ENCODE measurements at regions not wholly inside any gene's neighbourhood (a gene's known extent, or its start where the extent isn't known, plus 50 kb on each side); places are given as distances from the start of the nearest gene placed in this dataset.

DNA sequence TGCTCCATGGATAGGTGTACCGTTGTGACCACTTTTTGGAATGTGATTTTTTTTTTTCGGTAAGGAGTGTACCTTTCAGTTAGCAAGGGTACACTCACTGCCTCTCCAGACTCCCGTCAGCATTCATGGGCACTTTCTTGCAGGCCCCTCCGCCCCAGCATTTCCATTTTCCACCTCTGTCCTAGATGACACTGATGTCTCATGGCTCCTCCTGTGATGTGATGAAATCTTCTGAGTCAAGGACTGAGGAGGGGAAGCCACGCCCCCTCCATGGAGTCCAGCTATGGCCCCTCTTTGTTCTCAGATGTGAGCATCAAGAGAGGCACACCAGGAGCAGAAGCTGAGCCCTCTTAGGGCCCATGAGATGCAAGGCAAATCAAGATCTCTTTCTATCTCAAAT lies 61.8 kb downstream of the CTSL start:
- no peaks in the 10 kb centered on the region for H3K9me3 ChIP-seq (ENCODE audit: control insufficient read depth, low read length)
- H3K36me3 ChIP-seq (ENCODE audit: control insufficient read depth, insufficient read depth, low read length), result no peaks in the 10 kb centered on the region
- TF ChIP-seq CTCF (IDR thresholded peaks at IDR 0.05), result no peak

DNA sequence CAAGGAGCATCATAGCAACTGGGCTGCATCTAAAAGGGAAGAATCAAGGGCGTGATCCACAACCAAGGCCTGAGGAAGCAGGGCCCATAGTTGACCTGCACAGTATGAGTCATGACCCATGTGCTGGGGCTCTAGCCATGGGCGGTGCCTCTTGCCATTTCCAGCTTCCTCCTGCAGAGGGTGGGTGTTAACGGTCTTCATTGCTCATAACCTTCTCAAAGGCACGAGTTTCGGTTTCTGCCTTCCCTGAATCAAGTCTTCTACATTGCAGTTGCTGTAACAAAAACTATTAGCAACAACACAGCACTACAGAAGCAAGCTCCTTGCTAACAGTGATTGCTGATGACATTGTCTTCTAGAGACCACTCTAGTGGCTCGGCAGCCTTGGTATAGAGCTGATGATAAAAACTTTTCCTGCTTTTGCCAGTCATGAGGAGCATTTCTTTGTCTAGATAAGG lies 66.9 kb downstream of the CTSL start:
- no peaks in the 10 kb centered on the region for H3K36me3 ChIP-seq (ENCODE audit: control insufficient read depth, insufficient read depth, low read length)
- H3K4me2 ChIP-seq (ENCODE audit: low read length), result no peak overlapping the region
- H3K79me2 ChIP-seq, result no peaks in the 10 kb centered on the region
- no peak overlapping the region for H3K4me3 ChIP-seq (ENCODE audit: low read depth, low read length)
- peak overlapping the region; percentile 51 for H3K27ac ChIP-seq
- no peak overlapping the region for H3K9ac ChIP-seq
- TF ChIP-seq CTCF (IDR thresholded peaks at IDR 0.05), result no peak
- H2AFZ ChIP-seq, result no peak overlapping the region
- no peaks in the 10 kb centered on the region for H3K27me3 ChIP-seq (ENCODE audit: control insufficient read depth, insufficient read depth, low read length)
- H3K4me1 ChIP-seq, result no peaks in the 10 kb centered on the region
- no peaks in the 10 kb centered on the region for H3K9me3 ChIP-seq (ENCODE audit: control insufficient read depth, low read length)

More for the DNA sequence above, 61.8 kb downstream of the CTSL start:
- Histone ChIP-seq H3K27ac (no peak overlapping the region), H3K4me1 (no peaks in the 10 kb centered on the region), H3K4me2 (ENCODE audit: low read length) (no peak overlapping the region), H3K79me2 (no peaks in the 10 kb centered on the region), H2AFZ (no peak overlapping the region), H3K9ac (no peak overlapping the region), H3K27me3 (ENCODE audit: control insufficient read depth, insufficient read depth, low read length) (no peaks in the 10 kb centered on the region), H3K4me3 (ENCODE audit: low read depth, low read length) (no peak overlapping the region)

DNA sequence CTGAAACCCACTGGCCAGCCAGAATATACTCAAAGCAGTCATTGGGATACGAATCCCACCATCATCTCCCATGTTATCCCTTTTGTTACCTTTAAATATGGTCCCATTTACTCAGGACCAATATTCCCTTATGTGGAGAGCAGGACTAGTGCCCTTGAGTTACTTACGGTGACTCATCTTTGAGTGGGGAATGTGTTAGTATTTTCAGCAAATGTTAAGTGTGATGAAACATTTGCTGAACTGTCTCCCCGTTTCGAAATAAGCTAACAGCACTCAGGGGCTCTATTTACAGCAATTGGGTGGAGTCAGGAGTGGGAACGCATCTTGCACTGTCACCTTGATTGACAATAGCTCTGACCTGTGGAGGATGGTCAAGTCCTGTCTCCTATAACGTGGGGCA lies 67.4 kb downstream of the CTSL start:
- Histone ChIP-seq H3K27ac (peak overlapping the region; percentile 51), H3K9ac (no peak overlapping the region), H3K79me2 (no peaks in the 10 kb centered on the region), H3K4me1 (no peaks in the 10 kb centered on the region), H3K36me3 (ENCODE audit: control insufficient read depth, insufficient read depth, low read length) (no peaks in the 10 kb centered on the region), H2AFZ (no peak overlapping the region), H3K27me3 (ENCODE audit: control insufficient read depth, insufficient read depth, low read length) (no peaks in the 10 kb centered on the region), H3K4me3 (ENCODE audit: low read depth, low read length) (no peak overlapping the region), H3K4me2 (ENCODE audit: low read length) (no peak overlapping the region), H3K9me3 (ENCODE audit: control insufficient read depth, low read length) (no peaks in the 10 kb centered on the region)
- no peak for TF ChIP-seq CTCF (IDR thresholded peaks at IDR 0.05)

GRCh38 chr9:87795178-87795577 lies 69.3 kb downstream of the CTSL start:
- H3K79me2 ChIP-seq, result no peaks in the 10 kb centered on the region
- H3K4me2 ChIP-seq (ENCODE audit: low read length), result no peak overlapping the region
- TF ChIP-seq CTCF (IDR thresholded peaks at IDR 0.05), result no peak
- no peak overlapping the region for H2AFZ ChIP-seq
- H3K36me3 ChIP-seq (ENCODE audit: control insufficient read depth, insufficient read depth, low read length), result no peaks in the 10 kb centered on the region
- H3K27me3 ChIP-seq (ENCODE audit: control insufficient read depth, insufficient read depth, low read length), result no peaks in the 10 kb centered on the region
- H3K27ac ChIP-seq, result no peak overlapping the region
- no peak overlapping the region for H3K4me3 ChIP-seq (ENCODE audit: low read depth, low read length)
- no peak overlapping the region for H3K9ac ChIP-seq
- H3K4me1 ChIP-seq, result no peaks in the 10 kb centered on the region
- H3K9me3 ChIP-seq (ENCODE audit: control insufficient read depth, low read length), result no peaks in the 10 kb centered on the region

GRCh38 chr9:87796196-87796595 lies 70.3 kb downstream of the CTSL start:
- Histone ChIP-seq H3K4me2 (ENCODE audit: low read length) (no peak overlapping the region), H3K9ac (no peak overlapping the region), H3K79me2 (no peaks in the 10 kb centered on the region), H3K4me3 (ENCODE audit: low read depth, low read length) (no peak overlapping the region), H3K9me3 (ENCODE audit: control insufficient read depth, low read length) (no peaks in the 10 kb centered on the region), H3K4me1 (no peaks in the 10 kb centered on the region), H2AFZ (no peak overlapping the region), H3K36me3 (ENCODE audit: control insufficient read depth, insufficient read depth, low read length) (no peaks in the 10 kb centered on the region), H3K27ac (no peak overlapping the region), H3K27me3 (ENCODE audit: control insufficient read depth, insufficient read depth, low read length) (no peaks in the 10 kb centered on the region)
- no peak for TF ChIP-seq CTCF (IDR thresholded peaks at IDR 0.05)

Measured in parathyroid adenoma (tissue), 2 donors.